Ascending aorta (tissue), 2 donors: ENCODE measurements at regions not wholly inside any gene's neighbourhood (a gene's known extent, or its start where the extent isn't known, plus 50 kb on each side); places are given as distances from the start of the nearest gene placed in this dataset.

ENCODE experiments used
- DNase-seq, 2 donors: peaks; one replicate each; pipeline ENCODE4 v3.0.0-alpha.2; 2019; ENCODE audit warnings: low spot score in 2 of 2
- H3K27ac ChIP-seq, 2 donors: fragments of 200-600 bp; sonication (generic); one replicate each; pipeline ENCODE4 v1.5.1; 2016 to 2017; ENCODE audit warnings: mild to moderate bottlenecking in 1 of 2
- H3K27me3 ChIP-seq: fragments of 200-600 bp; sonication (generic); one replicate; pipeline ENCODE4 v1.5.1; 2017
- H3K36me3 ChIP-seq, 2 donors: fragments of 200-600 bp; sonication (generic); one replicate each; pipeline ENCODE4 v1.5.1; 2016
- H3K4me1 ChIP-seq, 2 donors: fragments of 200-600 bp; sonication (generic); one replicate each; pipeline ENCODE4 v1.5.1; 2016 to 2017; ENCODE audit warnings: mild to moderate bottlenecking in 1 of 2
- H3K4me3 ChIP-seq, 2 donors: fragments of 200-600 bp; sonication (generic); one replicate each; pipeline ENCODE4 v1.5.1; 2016 to 2017; ENCODE audit warnings: mild to moderate bottlenecking in 1 of 2
- H3K9me3 ChIP-seq, 2 donors: fragments of 200-600 bp; sonication (generic); one replicate each; pipeline ENCODE4 v1.5.1; 2016
- intact Hi-C: fragments of 100-400 bp; cut with DNase I; formaldehyde crosslinking; loops from one replicate; pipeline ENCODE4 v1.15.1; 2023
- TF ChIP-seq, protein P1 (sequence below), 3 experiments: fragments of 200-600 bp in 2 of 3; fragments of 450-650 bp in 1 of 3; sonication (generic) in 2 of 3; IDR thresholded peaks; one replicate each; pipeline ENCODE4 v1.5.1; 2016 to 2019; ENCODE audit warnings: antibody characterized with exemption in 3 of 3, mild to moderate bottlenecking in 1 of 3, moderate library complexity in 1 of 3

DNA sequence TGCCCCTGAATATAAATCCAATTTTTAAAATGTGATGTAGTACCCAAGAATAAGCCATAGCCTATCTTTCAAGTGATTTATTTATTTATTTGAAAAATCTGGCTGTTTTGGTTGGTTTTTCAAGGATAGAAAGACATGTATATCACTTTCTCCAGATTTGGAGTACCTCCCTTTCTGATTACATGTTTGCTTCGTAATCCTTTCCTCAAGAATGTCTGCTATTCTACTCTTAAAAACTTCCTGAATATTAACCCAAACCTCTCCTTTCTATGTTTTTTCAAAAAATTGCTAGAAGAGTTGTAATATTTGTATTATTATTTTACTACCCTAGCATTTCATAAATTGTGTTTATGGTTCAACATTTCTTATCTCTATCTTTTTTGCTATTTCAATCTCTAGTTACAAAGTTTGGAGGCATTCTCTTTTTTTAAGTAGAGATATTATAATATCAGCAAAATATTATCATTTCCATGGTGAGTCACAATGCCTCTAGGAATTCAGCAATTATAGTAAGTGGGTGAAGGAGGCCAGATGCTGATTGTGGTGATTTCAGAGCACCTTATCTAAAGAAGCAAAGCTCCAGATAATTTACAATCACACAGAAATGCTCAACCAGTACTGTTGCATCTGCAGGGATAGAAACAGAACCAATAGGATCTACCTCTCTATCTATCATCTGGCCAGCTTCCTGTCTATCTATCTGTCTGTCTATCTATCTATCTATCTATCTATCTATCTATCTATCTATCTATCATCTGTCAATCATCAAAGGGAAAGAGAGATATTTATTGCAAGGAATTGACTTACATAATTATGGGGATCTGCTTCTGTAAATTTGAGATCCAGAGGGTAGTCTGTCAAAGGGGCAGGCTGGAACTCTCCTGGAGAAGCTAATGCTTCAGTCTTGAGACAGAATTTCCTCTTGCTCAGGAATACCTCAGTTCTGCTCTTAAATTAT, 412.5 kb upstream of the SEMA3C start:
- Histone ChIP-seq H3K27me3 (no peaks in the 10 kb centered on the region), H3K27ac (no peak overlapping the region), H3K4me1 (no peaks in the 10 kb centered on the region), H3K36me3 (no peaks in the 10 kb centered on the region), H3K4me3 (no peak overlapping the region), H3K9me3 (no peaks in the 10 kb centered on the region)
- DNase-seq = no peak
- TF ChIP-seq, protein P1, sequence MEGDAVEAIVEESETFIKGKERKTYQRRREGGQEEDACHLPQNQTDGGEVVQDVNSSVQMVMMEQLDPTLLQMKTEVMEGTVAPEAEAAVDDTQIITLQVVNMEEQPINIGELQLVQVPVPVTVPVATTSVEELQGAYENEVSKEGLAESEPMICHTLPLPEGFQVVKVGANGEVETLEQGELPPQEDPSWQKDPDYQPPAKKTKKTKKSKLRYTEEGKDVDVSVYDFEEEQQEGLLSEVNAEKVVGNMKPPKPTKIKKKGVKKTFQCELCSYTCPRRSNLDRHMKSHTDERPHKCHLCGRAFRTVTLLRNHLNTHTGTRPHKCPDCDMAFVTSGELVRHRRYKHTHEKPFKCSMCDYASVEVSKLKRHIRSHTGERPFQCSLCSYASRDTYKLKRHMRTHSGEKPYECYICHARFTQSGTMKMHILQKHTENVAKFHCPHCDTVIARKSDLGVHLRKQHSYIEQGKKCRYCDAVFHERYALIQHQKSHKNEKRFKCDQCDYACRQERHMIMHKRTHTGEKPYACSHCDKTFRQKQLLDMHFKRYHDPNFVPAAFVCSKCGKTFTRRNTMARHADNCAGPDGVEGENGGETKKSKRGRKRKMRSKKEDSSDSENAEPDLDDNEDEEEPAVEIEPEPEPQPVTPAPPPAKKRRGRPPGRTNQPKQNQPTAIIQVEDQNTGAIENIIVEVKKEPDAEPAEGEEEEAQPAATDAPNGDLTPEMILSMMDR (IDR thresholded peaks at IDR 0.05) = no peak
- intact Hi-C loops = no loop called here

DNA sequence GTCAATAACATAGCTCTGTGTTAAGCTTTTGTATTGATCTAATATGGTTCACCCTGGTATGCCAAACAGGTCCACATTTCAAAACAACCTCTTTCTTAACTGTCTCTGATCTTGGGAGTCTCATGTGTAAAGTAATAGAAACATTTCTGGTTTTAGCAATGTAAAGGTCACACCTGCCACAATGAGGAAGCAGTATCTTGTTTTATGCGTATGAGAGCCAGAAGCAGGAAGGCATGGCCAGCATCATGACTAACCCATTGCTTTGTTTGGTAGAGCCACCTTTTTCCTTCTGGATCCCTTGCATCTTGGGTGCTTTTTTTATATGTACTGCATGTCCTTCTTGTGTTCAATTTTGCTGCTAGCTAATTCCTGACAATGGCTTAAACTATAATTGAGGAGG, 411.3 kb upstream of the SEMA3C start:
- Histone ChIP-seq H3K4me3 (no peak overlapping the region), H3K9me3 (no peaks in the 10 kb centered on the region), H3K4me1 (no peaks in the 10 kb centered on the region), H3K27me3 (no peaks in the 10 kb centered on the region), H3K27ac (no peak overlapping the region), H3K36me3 (no peaks in the 10 kb centered on the region)
- TF ChIP-seq, protein P1 (IDR thresholded peaks at IDR 0.05) = no peak
- intact Hi-C loops = no loop called here
- DNase-seq = no peak

DNA sequence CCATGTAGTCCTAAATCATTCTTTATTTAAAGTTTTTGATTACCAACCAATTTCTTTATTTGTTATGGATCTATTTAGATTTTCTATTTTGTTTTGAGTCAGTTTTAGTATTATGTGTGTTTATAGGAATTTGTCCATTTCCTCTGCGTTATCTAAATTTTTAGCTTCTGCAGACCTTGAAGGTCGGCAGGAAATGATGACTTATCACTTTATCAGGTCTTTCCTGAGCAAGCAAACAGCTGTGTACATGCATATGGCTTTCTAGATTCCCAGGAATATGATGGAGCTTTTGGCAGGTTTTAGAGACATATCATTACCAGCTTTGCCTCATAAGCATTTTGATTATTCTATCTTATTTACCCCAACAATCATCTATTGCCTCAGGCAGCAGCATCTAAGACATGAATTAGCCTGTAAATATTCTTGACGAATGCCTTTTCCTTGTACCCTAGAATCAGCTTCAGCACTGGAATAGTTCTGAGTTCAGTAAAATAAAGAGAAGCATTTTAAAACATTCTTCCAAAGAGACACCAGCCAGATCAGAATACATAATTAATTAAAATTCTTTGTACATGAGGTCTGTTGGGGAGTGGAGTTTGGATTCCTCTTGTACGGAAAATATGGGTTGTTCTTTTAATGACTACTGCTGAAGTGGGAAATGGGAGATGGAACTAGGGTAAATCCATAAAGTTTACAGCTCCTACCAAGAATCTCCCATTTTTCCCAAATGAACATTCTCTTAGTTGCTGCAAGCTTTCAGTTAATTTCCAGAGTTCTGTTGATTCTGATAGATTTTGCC, 408.8 kb upstream of the SEMA3C start:
- DNase-seq = no peak
- no peak overlapping the region for H3K27ac ChIP-seq
- no peaks in the 10 kb centered on the region for H3K4me1 ChIP-seq
- no peaks in the 10 kb centered on the region for H3K27me3 ChIP-seq
- no peaks in the 10 kb centered on the region for H3K9me3 ChIP-seq
- H3K36me3 ChIP-seq = no peaks in the 10 kb centered on the region
- no peak overlapping the region for H3K4me3 ChIP-seq
- intact Hi-C loops = no loop called here
- TF ChIP-seq, protein P1 (IDR thresholded peaks at IDR 0.05) = no peak

DNA sequence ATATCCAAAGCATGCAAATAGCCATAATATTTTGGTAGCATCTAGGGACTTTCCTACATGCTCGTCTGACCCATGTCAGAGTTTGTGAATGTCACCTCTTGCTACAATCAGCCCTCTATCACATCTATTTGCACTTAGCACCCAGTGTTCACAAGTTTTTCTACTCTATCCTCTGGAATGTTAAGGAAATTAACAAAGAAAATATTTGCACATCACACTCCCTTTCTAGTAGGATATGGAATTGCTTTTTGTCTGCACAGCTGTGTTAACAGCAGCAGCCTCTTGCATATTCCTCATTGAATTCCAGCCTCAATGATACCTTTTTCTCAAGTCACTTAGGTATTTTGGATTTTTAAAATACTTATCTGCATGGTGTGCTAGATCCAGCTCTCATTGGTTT, 403.1 kb upstream of the SEMA3C start:
- intact Hi-C loops = no loop called here
- Histone ChIP-seq H3K9me3 (no peaks in the 10 kb centered on the region), H3K4me3 (no peak overlapping the region), H3K27me3 (no peaks in the 10 kb centered on the region), H3K27ac (no peak overlapping the region), H3K36me3 (no peaks in the 10 kb centered on the region), H3K4me1 (no peaks in the 10 kb centered on the region)
- TF ChIP-seq, protein P1 (IDR thresholded peaks at IDR 0.05) = no peak
- no peak for DNase-seq

DNA sequence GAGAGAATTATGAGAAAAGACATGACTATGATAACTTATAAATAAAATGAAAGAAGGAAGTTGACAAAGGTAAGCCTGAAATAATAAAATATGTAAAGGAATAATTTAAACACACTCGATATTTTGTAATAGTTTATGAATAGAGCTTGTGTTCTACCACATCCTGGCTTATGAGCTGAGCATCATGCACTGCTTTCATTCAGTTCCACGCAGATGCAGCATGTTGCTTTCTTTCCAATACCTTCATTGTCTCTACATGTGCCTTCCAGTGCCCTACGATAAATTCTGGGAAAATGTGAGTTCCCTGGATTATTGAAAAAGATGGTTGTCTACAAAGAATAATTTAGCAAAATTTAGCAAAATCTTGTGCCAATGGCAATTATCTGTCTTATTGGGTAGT, 398.9 kb upstream of the SEMA3C start:
- TF ChIP-seq, protein P1 (IDR thresholded peaks at IDR 0.05) = no peak
- no peak for DNase-seq
- H3K27ac ChIP-seq = no peak overlapping the region

More for the DNA sequence above, 398.9 kb upstream of the SEMA3C start:
- intact Hi-C loops = no loop called here
- no peaks in the 10 kb centered on the region for H3K27me3 ChIP-seq
- no peaks in the 10 kb centered on the region for H3K4me1 ChIP-seq
- H3K4me3 ChIP-seq = no peak overlapping the region
- H3K36me3 ChIP-seq = no peaks in the 10 kb centered on the region
- H3K9me3 ChIP-seq = no peaks in the 10 kb centered on the region
